Testis (tissue), 2 donors: ENCODE measurements at regions not wholly inside any gene's neighbourhood (a gene's known extent, or its start where the extent isn't known, plus 50 kb on each side); places are given as distances from the start of the nearest gene placed in this dataset.

Experiments
- DNase-seq: peaks from one replicate; pipeline ENCODE4 v3.0.0-alpha.2; 2019
- H3K27ac ChIP-seq, 2 donors: fragments of 200-600 bp; sonication (generic); one replicate each; pipeline ENCODE4 v1.5.1; 2019
- H3K27me3 ChIP-seq: fragments of 200-600 bp; sonication (generic); one replicate; pipeline ENCODE4 v1.5.1; 2019
- H3K36me3 ChIP-seq: fragments of 200-600 bp; sonication (generic); one replicate; pipeline ENCODE4 v1.5.1; 2017; ENCODE audit warnings: low read depth; ENCODE audit errors: missing control alignments
- H3K4me1 ChIP-seq: fragments of 200-600 bp; sonication (generic); one replicate; pipeline ENCODE4 v1.5.1; 2019
- H3K4me3 ChIP-seq, 2 donors: fragments of 200-600 bp; sonication (generic); one replicate each; pipeline ENCODE4 v1.5.1; 2017 to 2019
- H3K9me3 ChIP-seq: fragments of 200-600 bp; sonication (generic); one replicate; pipeline ENCODE4 v1.5.1; 2017
- CTCF ChIP-seq, 3 experiments: fragments of 450-650 bp in 2 of 3; fragments of 200-600 bp in 1 of 3; sonication (generic) in 1 of 3; IDR thresholded peaks; one replicate each; pipeline ENCODE4 v1.5.1; 2016 to 2019; ENCODE audit warnings: antibody characterized with exemption in 3 of 3, mild to moderate bottlenecking in 2 of 3, moderate library complexity in 1 of 3
- POLR2A ChIP-seq: fragments of 450-650 bp; IDR thresholded peaks from one replicate; pipeline ENCODE4 v1.6.1; 2017; ENCODE audit warnings: antibody characterized with exemption, mild to moderate bottlenecking, moderate library complexity
- WGBS, 2 donors: methylation state at CpG; one replicate each; pipeline ENCODE4 v1.1.5; 2018; 5-methylcytosine and 5-hydroxymethylcytosine counted together
- intact Hi-C: fragments of 100-400 bp; cut with DNase I; formaldehyde crosslinking; loops from one replicate; pipeline ENCODE4 v1.15.1; 2023; ENCODE audit warnings: low total_unique reads

GRCh38 chr13:50077431-50077830 lies 62.2 kb downstream of the KCNRG start:
- H3K4me1 ChIP-seq = no peaks in the 10 kb centered on the region
- DNase-seq = no peak
- no peaks in the 10 kb centered on the region for H3K36me3 ChIP-seq
- peak overlapping the region; percentile 87 to 92 for H3K27ac ChIP-seq
- no peak overlapping the region for H3K4me3 ChIP-seq
- intact Hi-C loops = no loop called here
- no peak for TF ChIP-seq CTCF (IDR thresholded peaks at IDR 0.05)
- H3K9me3 ChIP-seq = no peaks in the 10 kb centered on the region
- WGBS, 2 donors = 35 to 46% methylated on average over 1 of the region's 1 CpG
- no peaks in the 10 kb centered on the region for H3K27me3 ChIP-seq

- intact Hi-C loops = no loop called here
- TF ChIP-seq CTCF (IDR thresholded peaks at IDR 0.05) = no peak
- no peak for TF ChIP-seq POLR2A
- H3K27me3 ChIP-seq = no peaks in the 10 kb centered on the region
- 47 to 48% methylated on average over 3 of the region's 3 CpGs for WGBS, 2 donors
- DNase-seq = no peak
- no peaks in the 10 kb centered on the region for H3K9me3 ChIP-seq
- H3K27ac ChIP-seq = peak overlapping the region; percentile 87 to 92
- peaks cover 7% of the 10 kb centered on the region for H3K4me1 ChIP-seq
- H3K36me3 ChIP-seq = no peaks in the 10 kb centered on the region
- peak overlapping the region in 1 of 2 donors; percentile 82 for H3K4me3 ChIP-seq
Measured at GRCh38 chr13:50078231-50078894, 63.1 kb downstream of the KCNRG start.

GRCh38 chr13:50078895-50079654 lies 63.8 kb downstream of the KCNRG start:
- Histone ChIP-seq H3K36me3 (no peaks in the 10 kb centered on the region), H3K9me3 (no peaks in the 10 kb centered on the region), H3K27me3 (no peaks in the 10 kb centered on the region), H3K27ac (peak overlapping the region; percentile 87 to 92), H3K4me1 (peaks cover 8% of the 10 kb centered on the region), H3K4me3 (peak overlapping the region; percentile 81 to 82)
- TF ChIP-seq CTCF (IDR thresholded peaks at IDR 0.05) (no peak), POLR2A (no peak)
- no peak for DNase-seq
- intact Hi-C loops = no loop called here
- 37 to 43% methylated on average over 10 of the region's 10 CpGs for WGBS, 2 donors

- TF ChIP-seq POLR2A = no peak
- TF ChIP-seq CTCF (IDR thresholded peaks at IDR 0.05) = no peak
- Histone ChIP-seq H3K4me3 (peak overlapping the region; percentile 81 to 82), H3K27ac (peak overlapping the region; percentile 87 to 92), H3K9me3 (no peaks in the 10 kb centered on the region), H3K4me1 (peaks cover 8% of the 10 kb centered on the region), H3K27me3 (no peaks in the 10 kb centered on the region), H3K36me3 (no peaks in the 10 kb centered on the region)
- intact Hi-C loops = loop anchor here (5.0 kb wide), 2 partner anchors 48 to 82 kb away; partner anchors contain the start of gene TRIM13
- no peak for DNase-seq
- WGBS, 2 donors = 25 to 28% methylated on average over 12 of the region's 12 CpGs
Measured at GRCh38 chr13:50079655-50080202, 64.5 kb downstream of the KCNRG start.
